ENCODE measurements at regions not wholly inside any gene's neighbourhood (a gene's known extent, or its start where the extent isn't known, plus 50 kb on each side); places are given as distances from the start of the nearest gene placed in this dataset.

DNA sequence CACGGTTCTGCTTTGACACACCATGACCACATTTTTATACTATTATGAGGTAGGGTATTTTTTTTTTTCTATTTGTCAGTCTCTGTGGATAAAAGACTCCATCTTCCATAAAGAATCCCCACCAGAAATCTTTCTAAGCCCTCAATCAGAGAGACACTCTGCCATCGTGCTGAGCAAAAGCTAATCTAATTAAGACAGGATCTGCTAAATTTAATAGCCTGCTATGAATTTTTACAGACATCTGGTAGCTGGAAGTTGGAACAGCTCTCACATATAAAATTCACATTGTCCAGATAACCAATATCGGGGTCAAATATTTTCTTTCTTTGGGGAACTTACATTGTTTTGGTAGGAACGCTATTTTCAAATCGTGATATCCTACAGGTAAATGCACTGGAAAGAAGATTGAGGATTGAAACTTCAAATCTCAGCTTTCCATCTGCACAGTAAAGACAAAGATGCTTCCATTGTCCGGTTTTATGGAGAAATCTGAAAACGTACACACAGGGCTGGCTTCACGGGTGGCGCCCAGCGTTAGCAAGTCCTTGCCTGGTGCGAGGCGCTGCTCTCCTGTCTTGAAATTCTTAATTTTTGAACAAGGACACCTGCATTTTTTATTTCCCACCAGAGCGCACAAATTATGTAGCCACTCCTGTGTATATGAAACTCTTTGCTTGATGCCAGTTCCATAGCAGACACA lies 573.8 kb upstream of the NOX3 start:
- no peak overlapping the region for H3K4me3 ChIP-seq (ENCODE audit: low read depth, low read length)
- TF ChIP-seq, protein P1, sequence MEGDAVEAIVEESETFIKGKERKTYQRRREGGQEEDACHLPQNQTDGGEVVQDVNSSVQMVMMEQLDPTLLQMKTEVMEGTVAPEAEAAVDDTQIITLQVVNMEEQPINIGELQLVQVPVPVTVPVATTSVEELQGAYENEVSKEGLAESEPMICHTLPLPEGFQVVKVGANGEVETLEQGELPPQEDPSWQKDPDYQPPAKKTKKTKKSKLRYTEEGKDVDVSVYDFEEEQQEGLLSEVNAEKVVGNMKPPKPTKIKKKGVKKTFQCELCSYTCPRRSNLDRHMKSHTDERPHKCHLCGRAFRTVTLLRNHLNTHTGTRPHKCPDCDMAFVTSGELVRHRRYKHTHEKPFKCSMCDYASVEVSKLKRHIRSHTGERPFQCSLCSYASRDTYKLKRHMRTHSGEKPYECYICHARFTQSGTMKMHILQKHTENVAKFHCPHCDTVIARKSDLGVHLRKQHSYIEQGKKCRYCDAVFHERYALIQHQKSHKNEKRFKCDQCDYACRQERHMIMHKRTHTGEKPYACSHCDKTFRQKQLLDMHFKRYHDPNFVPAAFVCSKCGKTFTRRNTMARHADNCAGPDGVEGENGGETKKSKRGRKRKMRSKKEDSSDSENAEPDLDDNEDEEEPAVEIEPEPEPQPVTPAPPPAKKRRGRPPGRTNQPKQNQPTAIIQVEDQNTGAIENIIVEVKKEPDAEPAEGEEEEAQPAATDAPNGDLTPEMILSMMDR (IDR thresholded peaks at IDR 0.05; ENCODE audit: borderline replicate concordance, insufficient read depth, low read depth, low read length) = no peak

DNA sequence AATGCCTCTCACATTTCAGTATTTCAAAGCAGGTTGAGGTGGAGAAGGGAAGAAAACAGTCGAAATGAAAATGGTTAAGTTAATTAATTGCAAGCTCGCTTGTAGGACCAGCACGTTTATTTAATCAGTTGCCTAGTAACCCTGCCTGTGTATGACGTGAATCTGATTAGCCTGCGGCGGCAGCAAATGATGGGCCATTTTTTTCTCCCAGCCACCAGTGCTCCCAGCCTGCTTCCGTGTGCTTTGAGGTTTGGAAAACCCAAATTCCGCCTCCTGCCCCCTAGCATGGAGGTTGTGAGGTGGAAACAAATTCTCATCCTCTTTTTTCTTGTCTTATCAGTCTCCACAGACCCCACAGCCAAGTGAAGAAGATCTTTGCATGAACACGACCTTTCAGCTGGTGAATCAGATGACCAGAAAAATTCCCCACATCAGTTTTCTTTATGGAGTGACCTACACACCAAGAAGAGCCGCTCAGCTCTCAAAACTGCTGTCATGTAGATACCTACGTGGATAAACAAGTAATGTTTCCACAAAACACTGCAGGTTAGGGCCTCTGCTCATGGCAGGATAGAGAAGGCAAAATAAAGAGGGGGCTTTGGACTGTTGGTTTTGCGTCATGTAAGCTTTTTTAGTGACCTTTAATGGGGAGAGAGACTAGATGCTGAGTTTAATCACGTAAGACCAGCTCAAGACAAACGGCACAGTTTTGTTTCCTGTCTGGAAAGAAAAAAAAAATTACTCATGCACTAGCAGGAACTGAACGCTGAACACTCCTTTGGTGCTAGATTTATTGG lies 572.9 kb upstream of the NOX3 start:
- TF ChIP-seq, protein P1 (IDR thresholded peaks at IDR 0.05; ENCODE audit: borderline replicate concordance, insufficient read depth, low read depth, low read length) = no peak
- no peak overlapping the region for H3K4me3 ChIP-seq (ENCODE audit: low read depth, low read length)

DNA sequence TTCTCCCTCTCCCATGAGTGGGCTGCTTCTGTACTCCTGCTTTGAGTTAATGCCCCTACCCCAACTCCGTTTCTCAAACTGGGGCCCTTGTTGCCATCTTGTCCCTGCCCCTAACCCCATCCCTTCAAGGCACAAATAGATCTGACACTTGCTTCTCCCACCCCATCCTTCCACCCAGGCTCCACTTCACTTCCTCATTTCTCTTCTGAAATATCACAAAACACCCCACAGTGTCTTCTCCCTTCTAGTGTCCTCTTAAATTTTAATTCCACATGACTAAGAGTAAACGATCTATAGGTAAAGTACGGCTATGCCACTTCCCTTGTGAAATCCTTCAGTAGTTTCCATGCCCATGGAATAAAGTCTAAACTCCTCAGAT lies 571.6 kb upstream of the NOX3 start:
- no peak overlapping the region for H3K4me3 ChIP-seq (ENCODE audit: low read depth, low read length)
- TF ChIP-seq, protein P1 (IDR thresholded peaks at IDR 0.05; ENCODE audit: borderline replicate concordance, insufficient read depth, low read depth, low read length) = no peak

DNA sequence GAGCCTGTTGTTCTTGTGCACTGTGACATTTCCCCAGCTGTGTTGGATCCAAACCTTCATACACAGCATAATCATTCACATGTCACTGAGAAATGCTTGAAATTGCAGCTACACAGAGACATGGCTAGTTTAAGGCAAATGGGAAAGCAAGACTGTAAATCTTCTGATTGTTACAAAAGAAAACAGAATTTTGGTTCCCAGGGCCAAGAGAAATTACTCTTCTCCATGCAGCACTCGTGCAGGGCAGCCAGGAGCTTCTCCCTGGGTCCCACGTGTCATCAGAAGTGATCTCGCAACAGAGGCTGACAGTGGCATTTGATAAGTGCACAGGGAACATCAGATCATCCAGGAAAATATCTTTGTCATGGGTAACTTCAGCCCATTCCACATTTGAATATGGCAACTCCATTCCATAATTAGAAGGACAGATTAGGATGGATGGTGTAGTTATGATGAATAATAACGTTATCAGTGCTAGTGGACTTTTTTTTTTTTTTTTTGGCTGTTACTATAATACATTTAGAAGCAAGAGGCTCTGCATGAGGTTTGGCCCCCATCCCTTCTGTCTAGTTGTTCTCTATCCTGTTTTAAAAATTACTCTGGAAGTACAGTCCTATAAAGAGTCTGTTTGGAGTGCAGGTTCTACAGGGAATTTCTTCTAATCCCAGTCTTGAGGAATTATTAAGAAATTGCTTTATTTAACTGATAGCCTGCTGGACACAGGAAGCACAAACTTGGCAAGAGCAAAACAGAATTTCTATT lies 571.0 kb upstream of the NOX3 start:
- no peak overlapping the region for H3K4me3 ChIP-seq (ENCODE audit: low read depth, low read length)
- TF ChIP-seq, protein P1 (IDR thresholded peaks at IDR 0.05; ENCODE audit: borderline replicate concordance, insufficient read depth, low read depth, low read length) = no peak

DNA sequence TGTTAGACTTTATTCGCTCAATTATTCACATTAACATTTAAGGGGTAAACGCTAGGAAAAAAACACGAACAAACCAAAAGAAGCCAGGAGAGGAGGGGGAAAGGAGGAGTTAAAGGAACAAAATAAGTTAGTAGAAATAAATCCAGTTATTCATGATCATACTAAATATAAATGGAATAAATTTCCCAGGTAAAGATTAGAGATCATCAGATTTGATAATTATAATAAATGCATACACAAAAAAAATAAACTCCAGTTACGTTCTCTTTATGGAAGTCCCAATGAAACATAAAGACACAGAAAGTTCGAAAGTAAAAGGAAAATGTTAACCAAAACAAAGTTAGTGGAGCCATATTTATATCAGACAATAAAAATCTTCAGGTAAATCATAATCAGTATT lies 568.7 kb upstream of the NOX3 start:
- no peak overlapping the region for H3K4me3 ChIP-seq (ENCODE audit: low read depth, low read length)
- TF ChIP-seq, protein P1 (IDR thresholded peaks at IDR 0.05; ENCODE audit: borderline replicate concordance, insufficient read depth, low read depth, low read length) = no peak

DNA sequence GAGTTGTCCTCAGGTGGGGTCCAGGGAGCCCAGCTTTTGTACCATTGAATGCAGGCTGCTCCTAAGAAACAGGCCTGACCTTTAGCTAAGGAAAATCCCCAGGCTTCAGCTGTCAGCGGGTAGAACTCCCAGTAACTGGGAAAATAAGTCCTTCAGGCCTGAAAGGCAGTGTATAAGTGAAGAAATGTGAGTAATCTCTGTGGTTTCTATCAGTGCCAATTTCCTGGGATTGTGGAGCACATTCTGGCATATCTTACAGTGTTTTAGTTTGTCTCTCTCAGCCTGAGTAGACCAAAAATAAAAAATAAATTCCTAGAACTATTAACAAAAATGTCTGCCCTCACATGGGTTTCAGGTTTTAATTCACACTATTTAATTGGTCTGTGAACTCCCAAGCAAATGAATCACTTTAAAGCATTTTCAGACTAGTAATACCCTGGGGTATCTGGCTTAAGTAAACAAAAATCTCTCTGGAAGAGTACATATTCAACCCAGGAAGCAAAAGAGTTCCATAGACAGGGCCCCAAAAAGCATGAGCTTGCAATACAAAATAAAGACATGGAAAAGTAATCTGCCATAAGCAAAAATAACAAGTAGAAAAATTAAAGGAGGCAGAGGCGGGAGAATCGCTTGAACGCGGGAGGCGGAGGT lies 566.2 kb upstream of the NOX3 start:
- TF ChIP-seq, protein P1 (IDR thresholded peaks at IDR 0.05; ENCODE audit: borderline replicate concordance, insufficient read depth, low read depth, low read length) = no peak
- no peak overlapping the region for H3K4me3 ChIP-seq (ENCODE audit: low read depth, low read length)
